WTC11 (cell line): ENCODE measurements at regions not wholly inside any gene's neighbourhood (a gene's known extent, or its start where the extent isn't known, plus 50 kb on each side); places are given as distances from the start of the nearest gene placed in this dataset.

Source experiments
- ATAC-seq: fragments of 200-7000 bp; cut with Tn5 transposase; 2 replicates; pipeline ENCODE4 v1.10.0; 2021; ENCODE audit warnings: mild to moderate bottlenecking, moderate library complexity
- CTCF ChIA-PET: fragments of 300-600 bp; sonication (Branson Sonifier 250); formaldehyde crosslinking; loops from one replicate; lab custom pipeline; 2021; ENCODE audit warnings: antibody characterized with exemption; lab: Charles Lee
- POLR2A ChIA-PET: fragments of 350-600 bp; sonication (Branson Sonifier 250); formaldehyde crosslinking; loops from one replicate; lab custom pipeline; 2021; ENCODE audit warnings: antibody characterized with exemption; lab: Charles Lee
- DNase-seq: peaks from one replicate; pipeline ENCODE4 v3.0.0; 2021; ENCODE audit warnings: low spot score
- H3K27ac Mint-ChIP-seq: 2 replicates; pipeline ENCODE4 v1.8.0; 2021; ENCODE audit warnings: mixed read lengths
- H3K27me3 Mint-ChIP-seq: 2 replicates; pipeline ENCODE4 v1.8.0; 2021; ENCODE audit warnings: low read depth, mild to moderate bottlenecking, moderate library complexity, mixed read lengths
- H3K36me3 Mint-ChIP-seq: 2 replicates; pipeline ENCODE4 v1.8.0; 2021; ENCODE audit warnings: mixed read lengths
- H3K4me1 Mint-ChIP-seq: 2 replicates; pipeline ENCODE4 v1.8.0; 2022; ENCODE audit warnings: mixed read lengths
- H3K4me3 Mint-ChIP-seq: 2 replicates; pipeline ENCODE4 v1.8.0; 2021; ENCODE audit warnings: mild to moderate bottlenecking, moderate library complexity, mixed read lengths
- H3K9me3 Mint-ChIP-seq: 2 replicates; pipeline ENCODE4 v1.8.0; 2021; ENCODE audit warnings: mixed read lengths
- ATF1 ChIP-seq: sonication (generic); formaldehyde crosslinking; IDR thresholded peaks from 2 replicates; pipeline ENCODE4 v1.8.1; 2023; ENCODE audit warnings: mild to moderate bottlenecking, moderate library complexity, missing genetic modification reagents
- EMX1 ChIP-seq: fragments of 250-450 bp; sonication (Bioruptor Pico); IDR thresholded peaks from 2 replicates; pipeline ENCODE4 v1.8.0; 2021; ENCODE audit warnings: mild to moderate bottlenecking
- ESRRA ChIP-seq: sonication (generic); formaldehyde crosslinking; IDR thresholded peaks from 2 replicates; pipeline ENCODE4 v1.8.1; 2022; ENCODE audit warnings: mild to moderate bottlenecking, missing genetic modification reagents, borderline replicate concordance
- GTF2I ChIP-seq: fragments of 250-450 bp; sonication (Bioruptor Pico); conservative IDR thresholded peaks from 2 replicates; pipeline ENCODE4 v1.4.0; 2021; ENCODE audit warnings: mild to moderate bottlenecking
- IRF2 ChIP-seq: sonication (generic); formaldehyde crosslinking; IDR thresholded peaks from 2 replicates; pipeline ENCODE4 v1.8.0; 2022; ENCODE audit warnings: low read depth, missing genetic modification reagents, borderline replicate concordance
- NR1H2 ChIP-seq: sonication (generic); formaldehyde crosslinking; IDR thresholded peaks from 2 replicates; pipeline ENCODE4 v1.9.0; 2021; ENCODE audit warnings: mild to moderate bottlenecking, moderate library complexity, missing genetic modification reagents
- SMAD3 ChIP-seq: sonication (generic); formaldehyde crosslinking; IDR thresholded peaks from 2 replicates; pipeline ENCODE4 v1.8.0; 2022; ENCODE audit warnings: missing genetic modification reagents, mild to moderate bottlenecking, borderline replicate concordance
- SOX15 ChIP-seq: fragments of 250-450 bp; sonication (Bioruptor Pico); IDR thresholded peaks from 2 replicates; pipeline ENCODE4 v1.9.0; 2021; ENCODE audit warnings: mild to moderate bottlenecking
- ZBTB21 ChIP-seq: sonication (generic); formaldehyde crosslinking; IDR thresholded peaks from 2 replicates; pipeline ENCODE4 v1.8.1; 2023; ENCODE audit warnings: mild to moderate bottlenecking, missing genetic modification reagents, borderline replicate concordance
- ZNF671 ChIP-seq: fragments of 250-450 bp; sonication (Bioruptor Pico); IDR thresholded peaks from 2 replicates; pipeline ENCODE4 v1.8.0; 2021; ENCODE audit warnings: mild to moderate bottlenecking
- TF ChIP-seq, protein P1 (sequence below): sonication (generic); formaldehyde crosslinking; IDR thresholded peaks from 2 replicates; pipeline ENCODE4 v1.8.0; 2023; ENCODE audit warnings: missing genetic modification reagents
- TF ChIP-seq, protein P2 (sequence below): sonication (generic); formaldehyde crosslinking; IDR thresholded peaks from 2 replicates; pipeline ENCODE4 v1.8.1; 2022; ENCODE audit warnings: mild to moderate bottlenecking, moderate library complexity, missing genetic modification reagents
- TF ChIP-seq, protein P3 (sequence below): fragments of 250-450 bp; sonication (Bioruptor Pico); IDR thresholded peaks from 2 replicates; pipeline ENCODE4 v1.8.0; 2021; ENCODE audit warnings: mild to moderate bottlenecking
- TF ChIP-seq, protein P4 (sequence below): sonication (generic); formaldehyde crosslinking; conservative IDR thresholded peaks from 2 replicates; pipeline ENCODE4 v1.8.1; 2022; ENCODE audit warnings: mild to moderate bottlenecking, missing genetic modification reagents
- TF ChIP-seq, protein P5 (sequence below): sonication (generic); formaldehyde crosslinking; conservative IDR thresholded peaks from 2 replicates; pipeline ENCODE4 v1.8.1; 2023; ENCODE audit warnings: mild to moderate bottlenecking, low read depth, missing genetic modification reagents, moderate library complexity
- TF ChIP-seq, protein P6 (sequence below): fragments of 250-450 bp; sonication (Bioruptor Pico); conservative IDR thresholded peaks from 2 replicates; pipeline ENCODE4 v1.9.0; 2021; ENCODE audit warnings: mild to moderate bottlenecking
- TF ChIP-seq, protein P7 (sequence below): sonication (generic); formaldehyde crosslinking; IDR thresholded peaks from 2 replicates; pipeline ENCODE4 v1.8.0; 2022; ENCODE audit warnings: mild to moderate bottlenecking, missing genetic modification reagents
- TF ChIP-seq, protein P8 (sequence below): sonication (generic); formaldehyde crosslinking; IDR thresholded peaks from 2 replicates; pipeline ENCODE4 v1.8.1; 2022; ENCODE audit warnings: mild to moderate bottlenecking, missing genetic modification reagents, moderate library complexity, borderline replicate concordance
- TF ChIP-seq, protein P9 (sequence below): fragments of 250-450 bp; sonication (Bioruptor Pico); IDR thresholded peaks from 2 replicates; pipeline ENCODE4 v1.9.0; 2021; ENCODE audit warnings: mild to moderate bottlenecking
- TF ChIP-seq, protein P10 (sequence below): sonication (generic); formaldehyde crosslinking; IDR thresholded peaks from 2 replicates; pipeline ENCODE4 v1.8.0; 2022; ENCODE audit warnings: mild to moderate bottlenecking, missing genetic modification reagents

DNA sequence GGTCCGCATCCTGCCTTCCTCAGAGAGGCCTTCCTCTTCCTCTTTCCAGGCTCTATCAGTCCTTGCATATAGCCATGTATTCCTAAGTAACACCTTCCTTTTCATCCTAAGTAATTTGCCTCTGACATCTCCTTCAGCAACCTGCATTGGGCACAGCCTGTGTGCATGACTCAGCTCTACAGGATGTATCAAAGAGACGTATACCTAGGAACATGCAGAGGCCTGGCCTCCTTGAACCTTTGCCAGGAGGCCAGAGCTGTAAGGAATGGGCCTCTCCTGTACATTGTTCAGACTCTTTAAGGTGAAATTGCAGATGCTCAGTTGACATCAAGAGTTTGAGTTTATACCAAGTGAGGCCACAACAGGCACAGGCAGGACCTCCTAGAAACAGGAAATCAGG lies 76.0 kb upstream of the CELF4 start:
- peaks cover 23% of the 10 kb centered on the region for H3K9me3 Mint-ChIP-seq
- POLR2A ChIA-PET, result no interaction called here
- TF ChIP-seq, protein P1, sequence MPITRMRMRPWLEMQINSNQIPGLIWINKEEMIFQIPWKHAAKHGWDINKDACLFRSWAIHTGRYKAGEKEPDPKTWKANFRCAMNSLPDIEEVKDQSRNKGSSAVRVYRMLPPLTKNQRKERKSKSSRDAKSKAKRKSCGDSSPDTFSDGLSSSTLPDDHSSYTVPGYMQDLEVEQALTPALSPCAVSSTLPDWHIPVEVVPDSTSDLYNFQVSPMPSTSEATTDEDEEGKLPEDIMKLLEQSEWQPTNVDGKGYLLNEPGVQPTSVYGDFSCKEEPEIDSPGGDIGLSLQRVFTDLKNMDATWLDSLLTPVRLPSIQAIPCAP, result no peak
- TF ChIP-seq, protein P2, sequence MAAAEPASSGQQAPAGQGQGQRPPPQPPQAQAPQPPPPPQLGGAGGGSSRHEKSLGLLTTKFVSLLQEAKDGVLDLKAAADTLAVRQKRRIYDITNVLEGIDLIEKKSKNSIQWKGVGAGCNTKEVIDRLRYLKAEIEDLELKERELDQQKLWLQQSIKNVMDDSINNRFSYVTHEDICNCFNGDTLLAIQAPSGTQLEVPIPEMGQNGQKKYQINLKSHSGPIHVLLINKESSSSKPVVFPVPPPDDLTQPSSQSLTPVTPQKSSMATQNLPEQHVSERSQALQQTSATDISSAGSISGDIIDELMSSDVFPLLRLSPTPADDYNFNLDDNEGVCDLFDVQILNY (CRISPR knock-in tag), result no peak
- no peak for TF ChIP-seq ATF1 (CRISPR knock-in tag)
- no peak for TF ChIP-seq ZBTB21 (CRISPR knock-in tag)
- TF ChIP-seq, protein P3, sequence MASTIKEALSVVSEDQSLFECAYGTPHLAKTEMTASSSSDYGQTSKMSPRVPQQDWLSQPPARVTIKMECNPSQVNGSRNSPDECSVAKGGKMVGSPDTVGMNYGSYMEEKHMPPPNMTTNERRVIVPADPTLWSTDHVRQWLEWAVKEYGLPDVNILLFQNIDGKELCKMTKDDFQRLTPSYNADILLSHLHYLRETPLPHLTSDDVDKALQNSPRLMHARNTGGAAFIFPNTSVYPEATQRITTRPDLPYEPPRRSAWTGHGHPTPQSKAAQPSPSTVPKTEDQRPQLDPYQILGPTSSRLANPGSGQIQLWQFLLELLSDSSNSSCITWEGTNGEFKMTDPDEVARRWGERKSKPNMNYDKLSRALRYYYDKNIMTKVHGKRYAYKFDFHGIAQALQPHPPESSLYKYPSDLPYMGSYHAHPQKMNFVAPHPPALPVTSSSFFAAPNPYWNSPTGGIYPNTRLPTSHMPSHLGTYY (CRISPR knock-in tag), result no peak
- TF ChIP-seq, protein P4, sequence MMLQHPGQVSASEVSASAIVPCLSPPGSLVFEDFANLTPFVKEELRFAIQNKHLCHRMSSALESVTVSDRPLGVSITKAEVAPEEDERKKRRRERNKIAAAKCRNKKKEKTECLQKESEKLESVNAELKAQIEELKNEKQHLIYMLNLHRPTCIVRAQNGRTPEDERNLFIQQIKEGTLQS, result no peak
- no peak for TF ChIP-seq ZNF671
- TF ChIP-seq, protein P5, sequence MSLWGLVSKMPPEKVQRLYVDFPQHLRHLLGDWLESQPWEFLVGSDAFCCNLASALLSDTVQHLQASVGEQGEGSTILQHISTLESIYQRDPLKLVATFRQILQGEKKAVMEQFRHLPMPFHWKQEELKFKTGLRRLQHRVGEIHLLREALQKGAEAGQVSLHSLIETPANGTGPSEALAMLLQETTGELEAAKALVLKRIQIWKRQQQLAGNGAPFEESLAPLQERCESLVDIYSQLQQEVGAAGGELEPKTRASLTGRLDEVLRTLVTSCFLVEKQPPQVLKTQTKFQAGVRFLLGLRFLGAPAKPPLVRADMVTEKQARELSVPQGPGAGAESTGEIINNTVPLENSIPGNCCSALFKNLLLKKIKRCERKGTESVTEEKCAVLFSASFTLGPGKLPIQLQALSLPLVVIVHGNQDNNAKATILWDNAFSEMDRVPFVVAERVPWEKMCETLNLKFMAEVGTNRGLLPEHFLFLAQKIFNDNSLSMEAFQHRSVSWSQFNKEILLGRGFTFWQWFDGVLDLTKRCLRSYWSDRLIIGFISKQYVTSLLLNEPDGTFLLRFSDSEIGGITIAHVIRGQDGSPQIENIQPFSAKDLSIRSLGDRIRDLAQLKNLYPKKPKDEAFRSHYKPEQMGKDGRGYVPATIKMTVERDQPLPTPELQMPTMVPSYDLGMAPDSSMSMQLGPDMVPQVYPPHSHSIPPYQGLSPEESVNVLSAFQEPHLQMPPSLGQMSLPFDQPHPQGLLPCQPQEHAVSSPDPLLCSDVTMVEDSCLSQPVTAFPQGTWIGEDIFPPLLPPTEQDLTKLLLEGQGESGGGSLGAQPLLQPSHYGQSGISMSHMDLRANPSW (CRISPR knock-in tag), result no peak
- TF ChIP-seq, protein P6, sequence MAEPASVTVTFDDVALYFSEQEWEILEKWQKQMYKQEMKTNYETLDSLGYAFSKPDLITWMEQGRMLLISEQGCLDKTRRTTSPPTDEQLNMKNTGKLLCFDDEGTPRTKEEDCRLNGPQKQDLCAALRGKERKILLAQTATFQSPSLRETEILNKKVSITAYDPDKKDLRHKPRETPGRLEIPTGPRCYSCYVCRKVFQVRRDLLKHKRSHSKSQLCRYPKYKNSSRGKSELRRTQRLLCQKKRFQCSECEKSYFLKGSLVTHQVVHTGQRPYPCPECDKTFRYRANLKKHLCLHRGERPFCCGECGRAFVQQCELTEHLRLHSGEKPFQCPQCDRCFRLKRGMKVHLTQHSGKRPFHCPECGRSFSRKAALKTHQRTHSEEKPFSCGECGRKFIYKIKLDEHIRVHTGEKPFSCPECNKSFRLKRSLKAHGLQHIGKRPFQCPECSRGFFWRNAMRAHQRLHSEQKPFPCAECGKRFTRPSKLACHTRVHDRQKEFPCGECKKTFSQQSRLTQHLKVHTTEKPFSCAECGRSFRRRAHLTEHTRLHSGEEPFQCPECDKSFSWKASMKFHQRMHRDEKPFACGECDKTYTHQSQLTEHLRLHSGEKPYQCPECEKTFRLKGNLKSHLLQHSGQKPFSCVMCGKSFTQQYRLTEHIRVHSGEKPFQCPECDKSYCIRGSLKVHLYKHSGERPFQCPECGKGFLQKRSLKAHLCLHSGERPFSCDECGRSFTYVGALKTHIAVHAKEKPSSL, result no peak
- TF ChIP-seq, protein P7, sequence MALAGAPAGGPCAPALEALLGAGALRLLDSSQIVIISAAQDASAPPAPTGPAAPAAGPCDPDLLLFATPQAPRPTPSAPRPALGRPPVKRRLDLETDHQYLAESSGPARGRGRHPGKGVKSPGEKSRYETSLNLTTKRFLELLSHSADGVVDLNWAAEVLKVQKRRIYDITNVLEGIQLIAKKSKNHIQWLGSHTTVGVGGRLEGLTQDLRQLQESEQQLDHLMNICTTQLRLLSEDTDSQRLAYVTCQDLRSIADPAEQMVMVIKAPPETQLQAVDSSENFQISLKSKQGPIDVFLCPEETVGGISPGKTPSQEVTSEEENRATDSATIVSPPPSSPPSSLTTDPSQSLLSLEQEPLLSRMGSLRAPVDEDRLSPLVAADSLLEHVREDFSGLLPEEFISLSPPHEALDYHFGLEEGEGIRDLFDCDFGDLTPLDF, result no peak
- no peak for TF ChIP-seq ESRRA (CRISPR knock-in tag)
- TF ChIP-seq NR1H2 (CRISPR knock-in tag), result no peak
- TF ChIP-seq, protein P8, sequence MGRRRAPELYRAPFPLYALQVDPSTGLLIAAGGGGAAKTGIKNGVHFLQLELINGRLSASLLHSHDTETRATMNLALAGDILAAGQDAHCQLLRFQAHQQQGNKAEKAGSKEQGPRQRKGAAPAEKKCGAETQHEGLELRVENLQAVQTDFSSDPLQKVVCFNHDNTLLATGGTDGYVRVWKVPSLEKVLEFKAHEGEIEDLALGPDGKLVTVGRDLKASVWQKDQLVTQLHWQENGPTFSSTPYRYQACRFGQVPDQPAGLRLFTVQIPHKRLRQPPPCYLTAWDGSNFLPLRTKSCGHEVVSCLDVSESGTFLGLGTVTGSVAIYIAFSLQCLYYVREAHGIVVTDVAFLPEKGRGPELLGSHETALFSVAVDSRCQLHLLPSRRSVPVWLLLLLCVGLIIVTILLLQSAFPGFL (CRISPR knock-in tag), result no peak
- TF ChIP-seq, protein P9, sequence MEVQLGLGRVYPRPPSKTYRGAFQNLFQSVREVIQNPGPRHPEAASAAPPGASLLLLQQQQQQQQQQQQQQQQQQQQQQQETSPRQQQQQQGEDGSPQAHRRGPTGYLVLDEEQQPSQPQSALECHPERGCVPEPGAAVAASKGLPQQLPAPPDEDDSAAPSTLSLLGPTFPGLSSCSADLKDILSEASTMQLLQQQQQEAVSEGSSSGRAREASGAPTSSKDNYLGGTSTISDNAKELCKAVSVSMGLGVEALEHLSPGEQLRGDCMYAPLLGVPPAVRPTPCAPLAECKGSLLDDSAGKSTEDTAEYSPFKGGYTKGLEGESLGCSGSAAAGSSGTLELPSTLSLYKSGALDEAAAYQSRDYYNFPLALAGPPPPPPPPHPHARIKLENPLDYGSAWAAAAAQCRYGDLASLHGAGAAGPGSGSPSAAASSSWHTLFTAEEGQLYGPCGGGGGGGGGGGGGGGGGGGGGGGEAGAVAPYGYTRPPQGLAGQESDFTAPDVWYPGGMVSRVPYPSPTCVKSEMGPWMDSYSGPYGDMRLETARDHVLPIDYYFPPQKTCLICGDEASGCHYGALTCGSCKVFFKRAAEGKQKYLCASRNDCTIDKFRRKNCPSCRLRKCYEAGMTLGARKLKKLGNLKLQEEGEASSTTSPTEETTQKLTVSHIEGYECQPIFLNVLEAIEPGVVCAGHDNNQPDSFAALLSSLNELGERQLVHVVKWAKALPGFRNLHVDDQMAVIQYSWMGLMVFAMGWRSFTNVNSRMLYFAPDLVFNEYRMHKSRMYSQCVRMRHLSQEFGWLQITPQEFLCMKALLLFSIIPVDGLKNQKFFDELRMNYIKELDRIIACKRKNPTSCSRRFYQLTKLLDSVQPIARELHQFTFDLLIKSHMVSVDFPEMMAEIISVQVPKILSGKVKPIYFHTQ (CRISPR knock-in tag), result no peak
- no peak for TF ChIP-seq IRF2 (CRISPR knock-in tag)
- TF ChIP-seq GTF2I (CRISPR knock-in tag), result no peak
- TF ChIP-seq, protein P10, sequence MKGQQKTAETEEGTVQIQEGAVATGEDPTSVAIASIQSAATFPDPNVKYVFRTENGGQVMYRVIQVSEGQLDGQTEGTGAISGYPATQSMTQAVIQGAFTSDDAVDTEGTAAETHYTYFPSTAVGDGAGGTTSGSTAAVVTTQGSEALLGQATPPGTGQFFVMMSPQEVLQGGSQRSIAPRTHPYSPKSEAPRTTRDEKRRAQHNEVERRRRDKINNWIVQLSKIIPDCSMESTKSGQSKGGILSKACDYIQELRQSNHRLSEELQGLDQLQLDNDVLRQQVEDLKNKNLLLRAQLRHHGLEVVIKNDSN (CRISPR knock-in tag), result no peak
- TF ChIP-seq EMX1 (CRISPR knock-in tag), result no peak
- TF ChIP-seq SOX15 (CRISPR knock-in tag), result no peak
- no peak for TF ChIP-seq SMAD3 (CRISPR knock-in tag)
- peaks cover 18% of the 10 kb centered on the region for H3K36me3 Mint-ChIP-seq
- peaks cover 23% of the 10 kb centered on the region for H3K4me1 Mint-ChIP-seq
- H3K4me3 Mint-ChIP-seq, result no peak overlapping the region
- DNase-seq (no peak), ATAC-seq (no peak)
- peaks cover 13% of the 10 kb centered on the region for H3K27me3 Mint-ChIP-seq
- CTCF ChIA-PET, result no interaction called here
- H3K27ac Mint-ChIP-seq, result no peak overlapping the region
